ENCODE measurements at regions not wholly inside any gene's neighbourhood (a gene's known extent, or its start where the extent isn't known, plus 50 kb on each side); places are given as distances from the start of the nearest gene placed in this dataset.

- H3K27me3 ChIP-seq (ENCODE audit: control insufficient read depth in 2 of 2, insufficient read depth in 2 of 2, low read length in 2 of 2) = no peaks in the 10 kb centered on the region
- TF ChIP-seq GATA2 (IDR thresholded peaks at IDR 0.05; ENCODE audit: insufficient read depth, insufficient read length, low read depth, low read length) (no peak), CTCF (IDR thresholded peaks at IDR 0.05; ENCODE audit: extremely low read depth in 1 of 2, insufficient read depth in 1 of 2, low read depth in 1 of 2, low read length in 2 of 2) (no peak), EZH2 (IDR thresholded peaks at IDR 0.05; ENCODE audit: borderline replicate concordance, low read depth, low read length, severe bottlenecking) (no peak), JUN (IDR thresholded peaks at IDR 0.05; ENCODE audit: borderline replicate concordance, insufficient read depth, insufficient read length, low read depth) (no peak), FOS (IDR thresholded peaks at IDR 0.05; ENCODE audit: borderline replicate concordance, insufficient read depth, low read length) (no peak), POLR2A (IDR thresholded peaks at IDR 0.05; ENCODE audit: low read depth, low read length) (no peak), MAX (IDR thresholded peaks at IDR 0.05; ENCODE audit: insufficient read depth, insufficient read length) (no peak), POLR2AphosphoS5 (IDR thresholded peaks at IDR 0.05; ENCODE audit: insufficient read depth, low read depth, low read length) (no peak), MYC (IDR thresholded peaks at IDR 0.05; ENCODE audit: low read depth, low read length) (no peak)
- DNase-seq (ENCODE audit: low read depth, low spot score) = no peak
- no peak overlapping the region for H3K4me3 ChIP-seq (replicated peaks in 1 of 3; ENCODE audit: insufficient read depth in 1 of 3, low read depth in 1 of 3, low read length in 3 of 3)
- ChIA-PET POLR2A (no interaction called here), CTCF (no interaction called here)
- H3K9ac ChIP-seq (replicated peaks; ENCODE audit: extremely low read depth, insufficient read depth, low read length) = no peak overlapping the region
- dilution Hi-C loops (cut with MboI; ENCODE audit: extremely low pct_ligation_motif_present, low sequenced_read_pairs) = no loop called here
- no TSS peak for BruUV-seq (replicated peaks)
- H2AFZ ChIP-seq (ENCODE audit: low read depth, low read length) = no peak overlapping the region
- no peaks in the 10 kb centered on the region for H4K20me1 ChIP-seq (replicated peaks; ENCODE audit: control insufficient read depth, extremely low read depth, insufficient read depth, low read length)
- no peak for FAIRE-seq
- intact Hi-C loops (cut with micrococcal nuclease) = no loop called here
- H3K79me2 ChIP-seq (ENCODE audit: control insufficient read depth, insufficient read depth, low read length) = no peaks in the 10 kb centered on the region
- no peak overlapping the region for H3K27ac ChIP-seq (ENCODE audit: insufficient read depth, low read depth, low read length)
- no peaks in the 10 kb centered on the region for H3K4me1 ChIP-seq (ENCODE audit: control insufficient read depth, extremely low read depth, insufficient read depth, low read length)
- no peak overlapping the region for H3K4me2 ChIP-seq (ENCODE audit: insufficient read depth, low read length)
- no peaks in the 10 kb centered on the region for H3K36me3 ChIP-seq (ENCODE audit: control insufficient read depth in 2 of 2, extremely low read depth in 1 of 2, insufficient read depth in 2 of 2, low read length in 2 of 2)
- H3K9me3 ChIP-seq (replicated peaks; ENCODE audit: control insufficient read depth, insufficient read depth, low read length) = no peaks in the 10 kb centered on the region
- no peaks in the 10 kb centered on the region for H3K9me1 ChIP-seq (replicated peaks; ENCODE audit: control insufficient read depth, extremely low read depth, insufficient read depth, low read length)
These were observed 68.5 kb upstream of the PRR20G start for GRCh38 chr3:127356381-127356780.

All from endothelial cell of umbilical vein (primary cell).